IMR-90 (cell line): ENCODE measurements at regions not wholly inside any gene's neighbourhood (a gene's known extent, or its start where the extent isn't known, plus 50 kb on each side); places are given as distances from the start of the nearest gene placed in this dataset.

Source experiments
- ATAC-seq: fragments of 200-7000 bp; cut with Tn5 transposase; 2 replicates; pipeline ENCODE4 v1.9.1; 2020; ENCODE audit warnings: low read depth, mild to moderate bottlenecking, moderate library complexity
- BruUV-seq: library from RNA; stranded (reverse); fragments of 400-500 nt; replicated peaks from 2 replicates; lab custom pipeline; 2021; lab: Mats Ljungman, UMichigan
- CTCF ChIA-PET: fragments of 300-600 bp; formaldehyde crosslinking; extraction: SDS; loops from one replicate; lab custom pipeline; 2021; ENCODE audit warnings: antibody characterized with exemption; lab: Yijun Ruan, JAX
- POLR2A ChIA-PET: fragments of 300-600 bp; sonication (Branson Sonifier 250); formaldehyde crosslinking; loops from one replicate; lab custom pipeline; 2022; ENCODE audit warnings: antibody characterized with exemption; ENCODE audit not compliant: unreplicated experiment; lab: Charles Lee
- DNase-seq: peaks from one replicate; pipeline ENCODE4 v3.0.0; 2013
- H2AFZ ChIP-seq: replicated peaks from 2 replicates; pipeline ENCODE3; 2013; ENCODE audit warnings: low read length, mild to moderate bottlenecking; ENCODE audit not compliant: poor library complexity
- H2AK5ac ChIP-seq: 2 replicates; pipeline ENCODE4 v1.6.1; 2013; ENCODE audit warnings: low read depth, low read length, inconsistent platforms
- H2AK9ac ChIP-seq: replicated peaks from 2 replicates; pipeline ENCODE3; 2013; ENCODE audit warnings: mild to moderate bottlenecking, low read depth, low read length, moderate library complexity; ENCODE audit not compliant: poor library complexity
- H2BK120ac ChIP-seq: 2 replicates; pipeline ENCODE4 v1.6.1; 2013; ENCODE audit warnings: low read depth, low read length, inconsistent platforms
- H2BK15ac ChIP-seq: 3 replicates; pipeline ENCODE4 v1.6.1; 2013; ENCODE audit warnings: low read depth, low read length, inconsistent platforms
- H2BK20ac ChIP-seq: 2 replicates; pipeline ENCODE4 v1.6.1; 2013; ENCODE audit warnings: low read depth, mild to moderate bottlenecking, inconsistent platforms, low read length, moderate library complexity
- H2BK5ac ChIP-seq: 2 replicates; pipeline ENCODE4 v1.6.1; 2013; ENCODE audit warnings: mild to moderate bottlenecking, low read depth, low read length, inconsistent platforms; ENCODE audit not compliant: poor library complexity, severe bottlenecking
- H3K14ac ChIP-seq: replicated peaks from 2 replicates; pipeline ENCODE4 v1.6.1; 2013; ENCODE audit warnings: low read depth, low read length, inconsistent platforms
- H3K18ac ChIP-seq: 2 replicates; pipeline ENCODE4 v1.6.1; 2013; ENCODE audit warnings: low read depth, low read length, control low read depth
- H3K23ac ChIP-seq: 2 replicates; pipeline ENCODE4 v1.6.1; 2013; ENCODE audit warnings: low read depth, low read length, inconsistent platforms
- H3K27ac ChIP-seq: 2 replicates; pipeline ENCODE4 v1.5.1; 2013; ENCODE audit warnings: mild to moderate bottlenecking, control low read depth, low read length; ENCODE audit not compliant: insufficient read depth
- H3K27me3 ChIP-seq: 2 replicates; pipeline ENCODE4 v1.6.1; 2013; ENCODE audit warnings: low read length; ENCODE audit not compliant: control insufficient read depth, insufficient read depth
- H3K36me3 ChIP-seq: 2 replicates; pipeline ENCODE4 v1.6.1; 2013; ENCODE audit warnings: low read length, mixed read lengths; ENCODE audit not compliant: control insufficient read depth, insufficient read depth
- H3K4ac ChIP-seq: 2 replicates; pipeline ENCODE4 v1.6.1; 2013; ENCODE audit warnings: low read depth, low read length, inconsistent platforms
- H3K4me1 ChIP-seq: 2 replicates; pipeline ENCODE4 v1.6.1; 2013; ENCODE audit warnings: low read length, mixed read lengths; ENCODE audit not compliant: control insufficient read depth, insufficient read depth
- H3K4me2 ChIP-seq: 2 replicates; pipeline ENCODE4 v1.6.1; 2013; ENCODE audit warnings: low read depth, mild to moderate bottlenecking, control low read depth, low read length, moderate library complexity
- H3K4me3 ChIP-seq: 2 replicates; pipeline ENCODE4 v1.5.1; 2013; ENCODE audit warnings: low read depth, mild to moderate bottlenecking, control low read depth, low read length, moderate library complexity; ENCODE audit not compliant: insufficient read depth
- H3K56ac ChIP-seq: 2 replicates; pipeline ENCODE4 v1.6.1; 2013; ENCODE audit warnings: low read length, inconsistent platforms; ENCODE audit not compliant: insufficient read depth; ENCODE audit errors: extremely low read depth
- H3K79me1 ChIP-seq, 2 experiments: 2 replicates each; pipeline ENCODE4 v1.6.1; 2013; ENCODE audit warnings: low read length in 2 of 2, inconsistent platforms in 1 of 2, low read depth in 1 of 2
- H3K9ac ChIP-seq: 2 replicates; pipeline ENCODE4 v1.6.1; 2013; ENCODE audit warnings: low read depth, low read length, control low read depth
- H3K9me1 ChIP-seq: 2 replicates; pipeline ENCODE4 v1.6.1; 2013; ENCODE audit warnings: low read length, inconsistent platforms; ENCODE audit not compliant: insufficient read depth
- H3K9me3 ChIP-seq: 2 replicates; pipeline ENCODE4 v1.6.1; 2013; ENCODE audit warnings: low read length; ENCODE audit not compliant: control insufficient read depth, insufficient read depth
- H4K20me1 ChIP-seq: 2 replicates; pipeline ENCODE4 v1.6.1; 2013; ENCODE audit warnings: low read length, inconsistent platforms; ENCODE audit not compliant: insufficient read depth
- H4K5ac ChIP-seq: 2 replicates; pipeline ENCODE4 v1.6.1; 2013; ENCODE audit warnings: mild to moderate bottlenecking, low read depth, low read length, control low read depth
- H4K8ac ChIP-seq, 2 experiments: 2 replicates each; pipeline ENCODE4 v1.6.1; 2013; ENCODE audit warnings: low read depth in 2 of 2, low read length in 2 of 2, control low read depth in 1 of 2, inconsistent platforms in 1 of 2
- H4K91ac ChIP-seq: 2 replicates; pipeline ENCODE4 v1.6.1; 2013; ENCODE audit warnings: low read depth, low read length, inconsistent platforms; ENCODE audit not compliant: insufficient read depth
- CEBPB ChIP-seq: IDR thresholded peaks from 2 replicates; pipeline ENCODE4 v1.6.1; 2012; ENCODE audit warnings: low read depth, low read length, improper control_type of control experiment
- CHD1 ChIP-seq: IDR thresholded peaks from 2 replicates; pipeline ENCODE4 v1.6.1; 2012; ENCODE audit warnings: low read depth, low read length, improper control_type of control experiment
- CTCF ChIP-seq: conservative IDR thresholded peaks from 2 replicates; pipeline ENCODE4 v1.5.1; 2012; ENCODE audit warnings: mild to moderate bottlenecking, low read depth, low read length, improper control_type of control experiment
- MAFK ChIP-seq: IDR thresholded peaks from 2 replicates; pipeline ENCODE4 v1.6.1; 2012; ENCODE audit warnings: low read depth, low read length, improper control_type of control experiment
- NFE2L2 ChIP-seq: fragments of 150-350 bp; IDR thresholded peaks from 2 replicates; pipeline ENCODE4 v1.6.1; 2016; ENCODE audit warnings: low read depth, mild to moderate bottlenecking, low read length
- POLR2A ChIP-seq: IDR thresholded peaks from 2 replicates; pipeline ENCODE4 v1.6.1; 2012; ENCODE audit warnings: mild to moderate bottlenecking, low read depth, low read length
- RCOR1 ChIP-seq: IDR thresholded peaks from 2 replicates; pipeline ENCODE4 v1.6.1; 2012; ENCODE audit warnings: mild to moderate bottlenecking, low read length, improper control_type of control experiment; ENCODE audit not compliant: insufficient replicate concordance
- RFX5 ChIP-seq: IDR thresholded peaks from 2 replicates; pipeline ENCODE4 v1.8.0; 2012; ENCODE audit warnings: low read depth, mild to moderate bottlenecking, low read length, moderate library complexity
- USF2 ChIP-seq: fragments of 150-350 bp; IDR thresholded peaks from 2 replicates; pipeline ENCODE4 v1.6.1; 2017; ENCODE audit warnings: mild to moderate bottlenecking, antibody characterized with exemption, low read length, low read depth
- WGBS, 2 experiments: methylation state at CpG; one replicate each; pipeline versions ENCODE4 v1.1.5 to v1.1.7; 2013; ENCODE audit warnings: missing lambda C conversion rate in 2 of 2; ENCODE audit not compliant: insufficient read length in 1 of 2; ENCODE audit errors: extremely low coverage in 2 of 2; 5-methylcytosine and 5-hydroxymethylcytosine counted together
- dilution Hi-C: fragments of 300-500 bp; cut with HindIII; formaldehyde crosslinking; loops from one replicate; pipeline ENCODE4 v1.14.3; 2018; ENCODE audit warnings: low sequenced_read_pairs; ENCODE audit not compliant: unreplicated experiment
- in situ Hi-C: fragments of 300-500 bp; cut with MboI; formaldehyde crosslinking; loops from 3 replicates; pipeline ENCODE4 v1.14.3; 2019; ENCODE audit warnings: low sequenced_read_pairs, inconsistent platforms, mixed read lengths
- intact Hi-C: fragments of 100-400 bp; cut with micrococcal nuclease; formaldehyde crosslinking; loops from 2 replicates; pipeline ENCODE4 v1.10.0; 2022

DNA sequence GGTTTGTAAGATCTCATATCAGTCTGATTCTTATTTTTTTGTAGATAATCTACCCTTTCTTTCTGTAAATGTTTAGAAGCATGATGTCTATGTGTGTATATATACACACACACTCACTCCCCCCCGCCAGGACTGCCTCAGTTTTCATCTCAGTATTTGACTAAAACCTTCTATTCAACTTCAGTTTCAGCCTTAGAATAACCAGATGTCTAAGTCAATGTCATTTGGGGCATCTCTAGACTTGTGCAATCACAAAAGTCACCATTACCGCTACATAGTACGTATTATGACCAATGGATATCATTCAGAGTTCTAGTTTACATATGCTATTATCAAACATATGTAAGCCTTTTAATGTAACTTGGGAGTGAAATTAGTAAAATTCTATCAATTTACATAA lies 53.3 kb upstream of the BOLA1 start:
- H3K4me1 ChIP-seq: peaks cover 10% of the 10 kb centered on the region
- intact Hi-C loops: no loop called here
- H4K8ac ChIP-seq: no peak overlapping the region
- no CpG with 5 or more reads among the region's 3 CpGs for WGBS, 2 experiments
- no peak overlapping the region for H4K5ac ChIP-seq
- H3K23ac ChIP-seq: no peak overlapping the region
- H3K4ac ChIP-seq: no peak overlapping the region
- DNase-seq (no peak), ATAC-seq (no peak)
- no peak overlapping the region for H2AK5ac ChIP-seq
- in situ Hi-C loops: no loop called here
- CTCF ChIA-PET: no interaction called here
- no peak overlapping the region for H2BK120ac ChIP-seq
- no peak overlapping the region for H3K27ac ChIP-seq
- H2BK20ac ChIP-seq: no peak overlapping the region
- H4K20me1 ChIP-seq: peaks cover 6% of the 10 kb centered on the region; the same call in 1 of the 2 replicates
- 0 out of 2 replicates have a peak overlapping the region, but pooled peaks have one; percentile 42 for H3K4me2 ChIP-seq
- no peak overlapping the region for H4K91ac ChIP-seq
- no TSS peak for BruUV-seq
- no peak overlapping the region for H2BK5ac ChIP-seq
- no peak overlapping the region for H3K56ac ChIP-seq
- H3K36me3 ChIP-seq: peaks cover 3% of the 10 kb centered on the region
- peaks cover 26 to 51% of the 10 kb centered on the region in 2 experiments for H3K79me1 ChIP-seq
- no peak overlapping the region for H3K4me3 ChIP-seq
- dilution Hi-C loops: no loop called here
- TF ChIP-seq RCOR1 (no peak), MAFK (no peak), CHD1 (no peak), RFX5 (no peak), USF2 (no peak), NFE2L2 (no peak), CEBPB (no peak), CTCF (no peak), POLR2A (no peak)
- no peak overlapping the region for H3K9ac ChIP-seq
- no peak overlapping the region for H2AFZ ChIP-seq
- no peak overlapping the region for H3K18ac ChIP-seq
- H2BK15ac ChIP-seq: no peak overlapping the region
- H3K14ac ChIP-seq: no peak overlapping the region
- POLR2A ChIA-PET: interaction anchor here (0.6 kb wide), 1 partner anchor 168 kb away, joined by 3 read pairs; no protein-coding TSS in a partner anchor
- H3K9me3 ChIP-seq: no peaks in the 10 kb centered on the region
- no peaks in the 10 kb centered on the region for H3K27me3 ChIP-seq
- no peak overlapping the region for H2AK9ac ChIP-seq
- H3K9me1 ChIP-seq: peaks cover 3% of the 10 kb centered on the region; the same call in 1 of the 2 replicates
